Spleen (tissue), 7 donors: ENCODE measurements at regions not wholly inside any gene's neighbourhood (a gene's known extent, or its start where the extent isn't known, plus 50 kb on each side); places are given as distances from the start of the nearest gene placed in this dataset.

Experiments
- CTCF ChIP-seq, 11 experiments: fragments of 200-600 bp in 7 of 11; fragments of 450-650 bp in 4 of 11; sonication (generic) in 4 of 11; IDR thresholded peaks in 8 of 11; conservative IDR thresholded peaks in 3 of 11; 1 replicate in 7 of 11; 2 replicates in 4 of 11; pipeline versions ENCODE4 v1.4.0 to v1.8.0; 2016 to 2021; ENCODE audit warnings: antibody characterized with exemption in 11 of 11, inconsistent platforms in 4 of 11, mild to moderate bottlenecking in 1 of 11
- POLR2A ChIP-seq, 3 donors: fragments of 450-650 bp; IDR thresholded peaks; one replicate each; pipeline ENCODE4 v1.5.1; 2017; ENCODE audit warnings: antibody characterized with exemption in 3 of 3, mild to moderate bottlenecking in 1 of 3
- donor health status: DM: no; HTN: no; CAD: no; lungs with moderate emphysema.
- donor health status: DM: no; HTN: no; CAD: no.
- donor health status: DM: no; HTN: no; CAD: no.

GRCh38 chr6:50565004-50565403 is 148.3 kb upstream of the TFAP2D start:
- no peak for TF ChIP-seq CTCF (IDR thresholded peaks at IDR 0.05 in 8 of 11, conservative IDR thresholded peaks at IDR 0.05 in 3 of 11)
- TF ChIP-seq POLR2A (IDR thresholded peaks at IDR 0.05): no peak
